K562 (cell line): ENCODE measurements at regions not wholly inside any gene's neighbourhood (a gene's known extent, or its start where the extent isn't known, plus 50 kb on each side); places are given as distances from the start of the nearest gene placed in this dataset.

ENCODE experiments used
- ATAC-seq: fragments of 200-7000 bp; cut with Tn5 transposase; 3 replicates; pipeline ENCODE4 v1.9.1; 2020; ENCODE audit warnings: moderate library complexity
- BruUV-seq: library from RNA; stranded (reverse); fragments of 400-500 nt; replicated peaks from 2 replicates; lab custom pipeline; 2021; lab: Mats Ljungman, UMichigan
- CTCF ChIA-PET: fragments of 300-600 bp; formaldehyde crosslinking; extraction: SDS; loops from one replicate; lab custom pipeline; 2021; ENCODE audit warnings: low intra/inter-chr PET ratio; lab: Yijun Ruan, JAX
- POLR2A ChIA-PET: fragments of 300-600, 350-650 bp; sonication (Branson Sonifier 250); formaldehyde crosslinking; extraction: SDS; loops from one replicate; lab custom pipeline; 2021; ENCODE audit warnings: antibody characterized with exemption, inconsistent platforms; lab: Yijun Ruan, JAX
- DNase-seq, 4 experiments: peaks; one replicate each; pipeline versions ENCODE4 v3.0.0 to v3.0.0-alpha.2; 2011 to 2018; ENCODE audit warnings: low spot score in 3 of 4, mixed read lengths in 3 of 4; ENCODE audit errors: extremely low read depth in 1 of 4
- FAIRE-seq: peaks from 2 replicates; lab custom pipeline; 2011; peaks lifted over from hg19 to GRCh38; lab: Jason Lieb, UNC
- H2AFZ ChIP-seq: 2 replicates; pipeline ENCODE4 v1.6.0; 2011; ENCODE audit warnings: low read depth, low read length, control low read depth, inconsistent platforms
- H3K27ac ChIP-seq: fragments of 200-600 bp; 3 replicates; pipeline ENCODE4 v1.8.0; 2011; ENCODE audit warnings: low read depth, mild to moderate bottlenecking, control low read depth, inconsistent platforms, low read length, moderate library complexity, mixed read lengths; ENCODE audit errors: extremely low read depth
- H3K27me3 ChIP-seq, 2 experiments: fragments of 300-600 bp in 1 of 2; 2 replicates in 1 of 2; 3 replicates in 1 of 2; pipeline versions ENCODE4 v1.6.0 to v1.8.0; 2011; ENCODE audit warnings: inconsistent platforms in 2 of 2, low read length in 2 of 2, mild to moderate bottlenecking in 1 of 2, mixed read lengths in 1 of 2, moderate library complexity in 1 of 2; ENCODE audit not compliant: control insufficient read depth in 2 of 2, insufficient read depth in 2 of 2
- H3K36me3 ChIP-seq: fragments of 300-600 bp; 3 replicates; pipeline ENCODE4 v1.8.0; 2011; ENCODE audit warnings: mild to moderate bottlenecking, low read length, inconsistent platforms; ENCODE audit not compliant: control insufficient read depth, insufficient read depth
- H3K4me1 ChIP-seq, 2 experiments: fragments of 200-600 bp in 1 of 2; replicated peaks in 1 of 2; 2 replicates in 1 of 2; 3 replicates in 1 of 2; pipeline versions ENCODE4 v1.5.1 to v1.8.0; 2011; ENCODE audit warnings: inconsistent platforms in 2 of 2, low read length in 2 of 2, mild to moderate bottlenecking in 1 of 2, mixed read lengths in 1 of 2, moderate library complexity in 1 of 2; ENCODE audit not compliant: control insufficient read depth in 2 of 2, insufficient read depth in 2 of 2
- H3K4me2 ChIP-seq: 2 replicates; pipeline ENCODE4 v1.6.1; 2011; ENCODE audit warnings: low read length, control low read depth, inconsistent platforms, mixed read lengths; ENCODE audit not compliant: insufficient read depth
- H3K4me3 ChIP-seq: fragments of 200-600 bp; sonication (generic), shearing (Covaris generic); 2 replicates; pipeline ENCODE4 v1.5.1; 2016; ENCODE audit warnings: control low read depth, inconsistent platforms
- H3K79me2 ChIP-seq: fragments of 200-600 bp; 3 replicates; pipeline ENCODE4 v1.8.0; 2011; ENCODE audit warnings: low read length, inconsistent platforms; ENCODE audit not compliant: control insufficient read depth, insufficient read depth
- H3K9ac ChIP-seq, 2 experiments: 2 replicates each; pipeline versions ENCODE4 v1.6.0 to v1.6.1; 2011; ENCODE audit warnings: low read depth in 2 of 2, low read length in 2 of 2, control low read depth in 1 of 2, inconsistent platforms in 1 of 2, mild to moderate bottlenecking in 1 of 2, mixed read lengths in 1 of 2; ENCODE audit not compliant: insufficient read depth in 1 of 2
- H3K9me1 ChIP-seq: one replicate; pipeline ENCODE4 v1.6.0; 2011; ENCODE audit warnings: inconsistent platforms, mild to moderate bottlenecking, low read length, moderate library complexity; ENCODE audit not compliant: control insufficient read depth, insufficient read depth
- H3K9me3 ChIP-seq: replicated peaks from 2 replicates; pipeline ENCODE4 v1.5.1; 2011; ENCODE audit warnings: low read depth, low read length, inconsistent platforms; ENCODE audit not compliant: control insufficient read depth, insufficient read depth
- H4K20me1 ChIP-seq: replicated peaks from 2 replicates; pipeline ENCODE4 v1.6.1; 2011; ENCODE audit warnings: low read length, inconsistent platforms, mixed read lengths; ENCODE audit not compliant: control insufficient read depth, insufficient read depth
- BCLAF1 ChIP-seq, 2 experiments: fragments of 450-650 bp in 1 of 2; IDR thresholded peaks; 2 replicates each; pipeline ENCODE4 v1.6.1; 2011 to 2017; ENCODE audit warnings: low read depth in 2 of 2, antibody characterized with exemption in 1 of 2, borderline replicate concordance in 1 of 2, low read length in 1 of 2, mild to moderate bottlenecking in 1 of 2, mixed read lengths in 1 of 2; ENCODE audit not compliant: control insufficient read depth in 1 of 2
- ZC3H11A ChIP-seq: IDR thresholded peaks from 2 replicates; pipeline ENCODE4 v1.6.1; 2012; ENCODE audit warnings: low read depth, low read length, improper control_type of control experiment
- WGBS: fragments of 100-300 bp; shearing (Covaris generic); methylation state at CpG from one replicate; pipeline ENCODE4 v1.1.6; 2016; ENCODE audit warnings: low coverage, mixed read lengths; ENCODE audit not compliant: insufficient coverage; ENCODE audit errors: missing lambda C conversion rate; 5-methylcytosine and 5-hydroxymethylcytosine counted together
- in situ Hi-C: fragments of 300-500 bp; cut with MboI; formaldehyde crosslinking; loops from 4 replicates; pipeline ENCODE4 v1.15.0; 2018; ENCODE audit warnings: inconsistent platforms, mixed read lengths
- intact Hi-C: fragments of 100-400 bp; cut with micrococcal nuclease; formaldehyde crosslinking; loops from 2 replicates; pipeline ENCODE4 v1.14.2; 2022
- TF ChIP-seq, protein P1 (sequence below): sonication (generic); formaldehyde crosslinking; IDR thresholded peaks from 2 replicates; pipeline ENCODE4 v1.8.1; 2023; ENCODE audit warnings: mild to moderate bottlenecking, missing genetic modification reagents

GRCh38 chr5:167623354-167623753 lies 668.1 kb upstream of the WWC1 start:
- DNase-seq (no peak), ATAC-seq (no peak), FAIRE-seq (no peak)
- 0 out of 2 replicates have a peak, but pooled peaks cover 2% of the 10 kb centered on the region for H3K9me3 ChIP-seq
- ChIA-PET POLR2A (no interaction called here), CTCF (no interaction called here)
- no peaks in the 10 kb centered on the region for H3K4me1 ChIP-seq
- H3K4me3 ChIP-seq = no peak overlapping the region
- no peak overlapping the region for H3K4me2 ChIP-seq
- 0% methylated on average over 3 of the region's 3 CpGs for WGBS
- no peak overlapping the region for H3K27ac ChIP-seq
- H2AFZ ChIP-seq = no peak overlapping the region
- no TSS peak for BruUV-seq
- H4K20me1 ChIP-seq = no peaks in the 10 kb centered on the region
- H3K79me2 ChIP-seq = no peaks in the 10 kb centered on the region
- in situ Hi-C loops = no loop called here
- TF ChIP-seq ZC3H11A = no peak
- no peak for TF ChIP-seq BCLAF1 (IDR thresholded peaks at IDR 0.05; ENCODE audit: borderline replicate concordance in 1 of 2, control insufficient read depth in 1 of 2, low read depth in 2 of 2, low read length in 1 of 2)
- TF ChIP-seq, protein P1, sequence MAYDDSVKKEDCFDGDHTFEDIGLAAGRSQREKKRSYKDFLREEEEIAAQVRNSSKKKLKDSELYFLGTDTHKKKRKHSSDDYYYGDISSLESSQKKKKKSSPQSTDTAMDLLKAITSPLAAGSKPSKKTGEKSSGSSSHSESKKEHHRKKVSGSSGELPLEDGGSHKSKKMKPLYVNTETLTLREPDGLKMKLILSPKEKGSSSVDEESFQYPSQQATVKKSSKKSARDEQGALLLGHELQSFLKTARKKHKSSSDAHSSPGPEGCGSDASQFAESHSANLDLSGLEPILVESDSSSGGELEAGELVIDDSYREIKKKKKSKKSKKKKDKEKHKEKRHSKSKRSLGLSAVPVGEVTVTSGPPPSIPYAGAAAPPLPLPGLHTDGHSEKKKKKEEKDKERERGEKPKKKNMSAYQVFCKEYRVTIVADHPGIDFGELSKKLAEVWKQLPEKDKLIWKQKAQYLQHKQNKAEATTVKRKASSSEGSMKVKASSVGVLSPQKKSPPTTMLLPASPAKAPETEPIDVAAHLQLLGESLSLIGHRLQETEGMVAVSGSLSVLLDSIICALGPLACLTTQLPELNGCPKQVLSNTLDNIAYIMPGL (CRISPR knock-in tag) = no peak
- no peak overlapping the region for H3K9ac ChIP-seq
- H3K27me3 ChIP-seq = no peaks in the 10 kb centered on the region
- no peaks in the 10 kb centered on the region for H3K36me3 ChIP-seq
- no peaks in the 10 kb centered on the region for H3K9me1 ChIP-seq
- intact Hi-C loops = no loop called here
